ENCODE measurements at regions not wholly inside any gene's neighbourhood (a gene's known extent, or its start where the extent isn't known, plus 50 kb on each side); places are given as distances from the start of the nearest gene placed in this dataset.

DNA sequence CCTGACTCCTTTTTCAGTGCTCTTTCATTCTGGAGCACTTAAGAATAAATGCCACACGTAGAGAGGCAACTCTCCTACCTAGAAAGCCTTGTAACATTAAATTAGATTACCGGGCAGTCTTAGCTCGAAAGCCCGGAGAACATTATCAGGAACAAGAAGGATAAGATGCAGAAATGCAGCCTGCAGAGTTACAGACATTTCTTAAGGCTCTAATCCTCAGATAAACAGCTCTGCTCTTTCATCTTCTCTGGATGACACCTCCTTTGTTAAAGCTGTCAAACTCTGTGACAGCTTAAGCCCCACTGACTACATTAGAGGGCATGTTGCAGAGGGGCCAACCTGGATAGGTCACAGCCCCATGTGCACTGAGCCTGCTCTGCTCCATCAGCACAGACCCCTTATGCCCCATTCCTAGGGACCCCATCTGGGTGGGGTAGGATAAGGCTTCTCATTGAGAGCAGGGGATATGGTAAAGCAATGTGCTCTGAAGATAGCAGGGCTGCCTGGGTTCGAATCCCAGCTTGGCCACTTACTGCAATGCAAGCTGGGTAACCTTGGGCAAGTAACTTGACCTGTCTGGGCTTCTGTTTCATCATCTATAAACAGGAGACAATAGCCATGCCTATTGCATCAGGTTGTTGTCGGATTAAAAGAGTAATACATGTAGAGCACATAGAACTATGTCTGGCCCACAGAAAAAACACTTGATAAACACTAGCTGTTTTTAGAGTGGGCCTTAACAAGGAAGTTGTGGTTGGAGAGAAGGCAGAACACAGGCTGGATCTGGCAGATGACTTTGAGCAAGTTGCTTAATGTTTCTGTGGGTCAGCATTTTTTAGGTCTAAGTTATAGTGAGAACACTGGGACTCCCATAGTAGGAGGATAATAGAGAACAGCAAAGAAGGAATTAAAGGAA lies 111.4 kb downstream of the THNSL2 start:
- DNase-seq (no peak), ATAC-seq (peak in 6 of 8 donors; percentile 37 to 77 (median 62))
- H3K4me3 ChIP-seq, result no peak overlapping the region
- H3K27ac ChIP-seq, result peak overlapping the region in 1 of 10 donors; percentile 14
- H3K36me3 ChIP-seq, result no peaks in the 10 kb centered on the region
- peaks cover 0 to 13% (median 0%) of the 10 kb centered on the region in 11 donors for H3K9me3 ChIP-seq
- TF ChIP-seq, protein P1, sequence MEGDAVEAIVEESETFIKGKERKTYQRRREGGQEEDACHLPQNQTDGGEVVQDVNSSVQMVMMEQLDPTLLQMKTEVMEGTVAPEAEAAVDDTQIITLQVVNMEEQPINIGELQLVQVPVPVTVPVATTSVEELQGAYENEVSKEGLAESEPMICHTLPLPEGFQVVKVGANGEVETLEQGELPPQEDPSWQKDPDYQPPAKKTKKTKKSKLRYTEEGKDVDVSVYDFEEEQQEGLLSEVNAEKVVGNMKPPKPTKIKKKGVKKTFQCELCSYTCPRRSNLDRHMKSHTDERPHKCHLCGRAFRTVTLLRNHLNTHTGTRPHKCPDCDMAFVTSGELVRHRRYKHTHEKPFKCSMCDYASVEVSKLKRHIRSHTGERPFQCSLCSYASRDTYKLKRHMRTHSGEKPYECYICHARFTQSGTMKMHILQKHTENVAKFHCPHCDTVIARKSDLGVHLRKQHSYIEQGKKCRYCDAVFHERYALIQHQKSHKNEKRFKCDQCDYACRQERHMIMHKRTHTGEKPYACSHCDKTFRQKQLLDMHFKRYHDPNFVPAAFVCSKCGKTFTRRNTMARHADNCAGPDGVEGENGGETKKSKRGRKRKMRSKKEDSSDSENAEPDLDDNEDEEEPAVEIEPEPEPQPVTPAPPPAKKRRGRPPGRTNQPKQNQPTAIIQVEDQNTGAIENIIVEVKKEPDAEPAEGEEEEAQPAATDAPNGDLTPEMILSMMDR (IDR thresholded peaks at IDR 0.05), result no peak
- 31 to 33% methylated on average over 6 of the region's 6 CpGs for WGBS, 2 donors
- peaks cover 0 to 36% (median 23%) of the 10 kb centered on the region in 7 donors for H3K27me3 ChIP-seq
- no peaks in the 10 kb centered on the region for H3K4me1 ChIP-seq
- intact Hi-C loops (cut with DNase I), result no loop called here

DNA sequence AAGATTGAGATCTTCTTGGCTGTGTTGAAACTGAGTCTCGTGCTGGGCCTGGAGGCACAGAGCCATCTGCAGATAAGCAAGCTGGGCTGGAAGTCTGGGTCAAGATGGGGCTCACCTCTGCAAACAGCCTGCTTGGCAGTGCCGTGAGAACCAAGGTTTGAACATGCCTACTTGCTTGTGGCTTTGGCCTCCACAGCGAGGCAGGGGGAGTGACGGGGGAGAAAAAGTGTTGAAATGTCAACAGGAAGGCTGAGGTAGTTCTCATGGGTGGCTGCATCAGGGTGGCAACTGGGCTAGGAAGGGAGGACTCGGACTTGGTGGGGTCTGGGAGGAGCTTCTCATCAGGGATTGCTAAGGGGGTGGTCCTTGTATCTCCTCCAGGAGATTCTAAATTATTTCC lies 99.7 kb downstream of the THNSL2 start:
- H3K27ac ChIP-seq, result no peak overlapping the region
- 68 to 78% methylated on average over 5 of the region's 5 CpGs for WGBS, 2 donors
- H3K4me1 ChIP-seq, result peaks cover 0 to 13% (median 0%) of the 10 kb centered on the region in 9 donors
- no peaks in the 10 kb centered on the region for H3K36me3 ChIP-seq
- TF ChIP-seq, protein P1 (IDR thresholded peaks at IDR 0.05), result no peak
- DNase-seq (no peak), ATAC-seq (no peak)
- H3K9me3 ChIP-seq, result no peaks in the 10 kb centered on the region
- H3K27me3 ChIP-seq, result no peaks in the 10 kb centered on the region
- no peak overlapping the region for H3K4me3 ChIP-seq
- intact Hi-C loops (cut with DNase I), result no loop called here

DNA sequence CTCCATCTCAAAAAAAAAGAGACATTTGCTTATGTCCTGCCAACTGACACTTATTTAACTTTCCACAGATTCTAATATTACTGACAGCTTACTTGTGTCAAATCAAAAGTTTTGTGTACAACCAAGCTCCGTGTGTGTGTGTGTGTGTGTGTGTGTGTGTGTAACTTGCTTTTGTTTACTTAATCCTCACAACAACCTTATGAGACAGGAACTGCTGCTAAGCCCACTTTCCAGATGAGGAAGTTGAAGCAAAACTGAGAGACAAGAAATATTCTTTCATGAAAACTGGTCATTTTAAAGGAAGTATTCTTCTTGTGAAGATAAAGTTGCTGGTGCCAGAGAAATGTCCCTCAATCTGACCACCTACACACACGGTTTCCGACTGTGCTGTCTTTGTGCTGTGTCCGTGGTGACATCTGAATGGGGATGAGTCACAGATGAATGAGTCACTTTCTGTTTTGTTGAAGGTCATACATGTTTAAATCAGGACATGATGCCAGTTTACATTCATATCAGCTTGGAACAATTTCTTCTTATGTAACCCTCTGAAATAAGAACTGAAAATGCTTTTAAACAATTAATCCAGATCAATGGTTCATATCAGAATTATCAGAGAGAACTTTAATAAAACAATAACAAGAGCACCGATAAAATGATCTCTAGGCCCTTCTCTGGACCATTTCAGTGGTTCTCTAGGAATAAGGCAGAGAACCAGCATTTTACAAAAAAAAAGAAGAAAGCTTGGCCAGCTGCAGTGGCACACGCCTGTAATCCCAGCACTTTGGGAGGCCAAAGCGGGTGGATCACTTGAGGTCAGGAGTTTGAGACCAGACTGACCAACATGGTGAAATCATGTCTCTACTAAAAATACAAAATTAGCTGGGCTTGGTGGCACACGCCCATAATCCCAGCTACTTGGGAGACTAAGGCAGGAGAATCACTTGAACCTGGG lies 95.5 kb downstream of the THNSL2 start:
- intact Hi-C loops (cut with DNase I), result no loop called here
- Histone ChIP-seq H3K4me3 (no peak overlapping the region), H3K4me1 (peaks cover 0 to 13% (median 0%) of the 10 kb centered on the region in 9 donors), H3K27me3 (no peaks in the 10 kb centered on the region), H3K27ac (peak overlapping the region in 4 of 10 donors; percentile 25 to 48 (median 30)), H3K9me3 (no peaks in the 10 kb centered on the region), H3K36me3 (no peaks in the 10 kb centered on the region)
- ATAC-seq (peak in 6 of 8 donors; percentile 58 to 95 (median 82)), DNase-seq (peak in 1 of 2 donors; percentile 29)
- 42 to 46% methylated on average over 8 of the region's 8 CpGs for WGBS, 2 donors
- TF ChIP-seq, protein P1 (IDR thresholded peaks at IDR 0.05), result no peak

DNA sequence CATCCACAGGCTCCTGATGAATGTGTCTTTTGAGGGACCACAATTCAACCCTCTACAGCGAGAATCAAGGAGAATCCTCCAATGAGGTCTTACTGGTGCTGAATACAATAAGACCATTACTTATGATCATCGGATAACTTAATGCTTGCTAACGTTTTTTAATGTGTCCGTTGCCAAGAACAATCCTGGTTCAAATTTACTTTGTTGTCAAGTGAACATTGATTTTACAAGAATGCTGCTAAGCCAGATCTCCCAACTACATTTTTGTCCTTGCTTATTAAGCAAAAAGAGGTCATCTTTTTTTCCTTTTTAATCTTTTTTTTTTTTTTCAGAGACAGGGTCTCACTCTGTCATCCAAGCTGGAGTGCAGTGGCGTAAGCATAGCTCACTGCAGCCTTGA lies 93.7 kb downstream of the THNSL2 start:
- ATAC-seq, result no peak
- H3K9me3 ChIP-seq, result no peaks in the 10 kb centered on the region
- peaks cover 0 to 13% (median 0%) of the 10 kb centered on the region in 9 donors for H3K4me1 ChIP-seq
- no peaks in the 10 kb centered on the region for H3K27me3 ChIP-seq
- intact Hi-C loops (cut with DNase I), result no loop called here
- no peak overlapping the region for H3K27ac ChIP-seq
- DNase-seq, result no peak
- 86 to 94% methylated on average over 5 of the region's 5 CpGs for WGBS, 2 donors
- TF ChIP-seq, protein P1 (IDR thresholded peaks at IDR 0.05), result no peak
- no peaks in the 10 kb centered on the region for H3K36me3 ChIP-seq
- H3K4me3 ChIP-seq, result no peak overlapping the region

Data from heart right ventricle (tissue), 16 donors.